ENCODE measurements at regions not wholly inside any gene's neighbourhood (a gene's known extent, or its start where the extent isn't known, plus 50 kb on each side); places are given as distances from the start of the nearest gene placed in this dataset.

DNA sequence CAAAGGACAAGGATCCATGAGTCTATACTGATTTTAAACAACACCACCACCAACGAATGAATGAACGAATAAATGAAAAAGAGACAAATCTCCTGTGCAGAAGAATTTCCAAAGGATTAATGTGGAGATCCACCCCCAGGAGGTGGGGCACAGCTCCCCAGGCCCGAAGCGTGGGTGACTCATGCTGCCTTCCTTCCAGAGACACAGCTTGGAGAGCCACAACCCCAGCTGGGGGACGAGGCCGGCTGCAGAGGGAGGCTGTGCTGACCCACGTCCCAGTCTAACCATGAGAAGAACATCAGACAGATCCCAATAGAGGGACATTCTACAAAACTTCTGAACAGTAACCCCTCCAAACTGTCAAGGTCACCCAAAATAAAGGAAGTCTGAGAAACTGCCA is 557.3 kb upstream of the SALL3 start:
- H3K4me3 ChIP-seq (ENCODE audit: low read depth, low read length) = no peak overlapping the region
- TF ChIP-seq, protein P1, sequence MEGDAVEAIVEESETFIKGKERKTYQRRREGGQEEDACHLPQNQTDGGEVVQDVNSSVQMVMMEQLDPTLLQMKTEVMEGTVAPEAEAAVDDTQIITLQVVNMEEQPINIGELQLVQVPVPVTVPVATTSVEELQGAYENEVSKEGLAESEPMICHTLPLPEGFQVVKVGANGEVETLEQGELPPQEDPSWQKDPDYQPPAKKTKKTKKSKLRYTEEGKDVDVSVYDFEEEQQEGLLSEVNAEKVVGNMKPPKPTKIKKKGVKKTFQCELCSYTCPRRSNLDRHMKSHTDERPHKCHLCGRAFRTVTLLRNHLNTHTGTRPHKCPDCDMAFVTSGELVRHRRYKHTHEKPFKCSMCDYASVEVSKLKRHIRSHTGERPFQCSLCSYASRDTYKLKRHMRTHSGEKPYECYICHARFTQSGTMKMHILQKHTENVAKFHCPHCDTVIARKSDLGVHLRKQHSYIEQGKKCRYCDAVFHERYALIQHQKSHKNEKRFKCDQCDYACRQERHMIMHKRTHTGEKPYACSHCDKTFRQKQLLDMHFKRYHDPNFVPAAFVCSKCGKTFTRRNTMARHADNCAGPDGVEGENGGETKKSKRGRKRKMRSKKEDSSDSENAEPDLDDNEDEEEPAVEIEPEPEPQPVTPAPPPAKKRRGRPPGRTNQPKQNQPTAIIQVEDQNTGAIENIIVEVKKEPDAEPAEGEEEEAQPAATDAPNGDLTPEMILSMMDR (IDR thresholded peaks at IDR 0.05; ENCODE audit: borderline replicate concordance, insufficient read depth, low read depth, low read length) = no peak

DNA sequence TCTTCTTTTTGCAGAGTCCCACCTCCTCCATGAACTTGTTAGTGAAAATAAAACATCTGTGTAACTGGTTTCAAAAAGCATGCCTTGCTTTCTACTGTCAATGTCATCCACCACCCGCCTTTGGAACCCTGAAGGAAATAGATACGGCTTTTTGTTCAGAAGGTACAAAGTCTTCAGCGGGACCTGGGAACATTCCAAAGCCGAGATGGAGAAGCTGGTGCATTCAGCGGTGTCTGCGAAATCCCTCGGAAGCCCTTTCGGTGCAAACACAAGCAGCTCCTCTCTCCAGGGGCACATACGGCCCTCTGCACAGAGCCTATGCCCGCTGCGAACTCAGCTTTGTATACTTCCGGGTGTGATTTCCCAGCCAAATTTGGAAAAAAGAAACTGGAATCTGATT is 555.8 kb upstream of the SALL3 start:
- TF ChIP-seq, protein P1 (IDR thresholded peaks at IDR 0.05; ENCODE audit: borderline replicate concordance, insufficient read depth, low read depth, low read length) = no peak

DNA sequence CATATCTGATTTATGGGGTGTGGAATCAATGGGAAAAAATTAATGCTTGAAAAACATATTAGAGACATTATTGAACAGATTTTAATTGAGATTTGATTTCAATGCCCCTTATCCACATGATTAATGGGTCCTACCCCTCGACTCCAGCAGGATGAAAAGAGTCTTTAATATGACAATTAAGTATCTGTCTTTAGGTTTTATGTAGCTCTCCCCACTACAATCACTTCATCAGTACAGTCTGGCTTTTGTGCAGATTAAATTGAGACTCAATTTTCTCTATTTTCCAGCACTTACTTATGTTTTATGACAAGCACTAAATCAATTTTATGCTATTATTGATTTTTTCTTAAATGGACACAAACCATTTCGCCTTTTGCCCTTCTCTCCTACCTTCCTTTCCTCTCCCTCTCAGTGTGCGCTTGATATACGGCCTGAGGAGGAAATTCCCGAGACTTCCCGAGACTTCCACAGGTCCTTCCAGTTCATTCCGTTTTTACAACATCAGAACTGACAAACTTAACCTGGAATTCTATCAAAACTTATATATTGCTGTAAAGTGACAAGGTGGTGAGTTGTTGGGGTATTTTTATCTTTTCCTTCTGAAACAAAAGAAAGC is 555.1 kb upstream of the SALL3 start:
- TF ChIP-seq, protein P1 (IDR thresholded peaks at IDR 0.05; ENCODE audit: borderline replicate concordance, insufficient read depth, low read depth, low read length) = no peak
- no peak overlapping the region for H3K4me3 ChIP-seq (ENCODE audit: low read depth, low read length)

More for the DNA sequence above, 555.8 kb upstream of the SALL3 start:
- H3K4me3 ChIP-seq (ENCODE audit: low read depth, low read length) = no peak overlapping the region

DNA sequence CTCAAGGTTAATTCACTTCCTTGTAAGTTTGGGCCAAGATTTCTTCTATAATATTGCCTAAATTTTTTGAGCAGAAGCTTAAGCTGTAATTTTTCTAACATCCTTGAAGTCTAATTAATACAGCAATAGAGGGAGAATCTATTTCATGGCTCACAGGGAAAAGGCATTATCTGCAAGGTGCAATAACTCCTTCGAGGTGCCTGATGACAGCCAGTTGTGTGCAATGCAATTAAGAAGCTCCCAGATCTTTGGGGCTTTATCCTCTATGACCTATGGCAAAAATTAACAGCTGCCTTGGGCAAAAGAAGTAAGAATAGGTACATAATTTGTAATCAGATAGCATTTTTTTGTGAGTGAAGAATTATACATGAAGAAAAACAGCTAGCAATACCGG is 554.6 kb upstream of the SALL3 start:
- TF ChIP-seq, protein P1 (IDR thresholded peaks at IDR 0.05; ENCODE audit: borderline replicate concordance, insufficient read depth, low read depth, low read length) = no peak
- no peak overlapping the region for H3K4me3 ChIP-seq (ENCODE audit: low read depth, low read length)

DNA sequence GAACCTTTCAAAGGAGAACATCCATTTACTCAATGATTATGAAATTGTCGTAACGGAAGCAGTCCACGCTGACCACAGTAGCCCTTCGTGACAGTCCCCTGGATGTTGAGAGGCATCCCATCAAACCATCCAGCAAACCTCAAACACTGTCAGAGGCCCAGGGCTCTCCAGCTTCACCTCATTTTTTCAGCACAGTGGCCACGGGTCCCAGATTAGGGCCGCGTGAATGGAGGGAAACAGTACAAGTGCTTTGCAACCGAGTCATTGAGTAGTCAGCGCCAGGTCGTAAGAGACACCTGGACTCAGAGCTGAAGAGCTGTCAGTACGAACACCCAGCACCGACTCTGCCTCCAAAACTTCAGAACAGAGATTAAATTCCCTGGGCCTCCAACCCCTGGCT is 552.5 kb upstream of the SALL3 start:
- H3K4me3 ChIP-seq (ENCODE audit: low read depth, low read length) = no peak overlapping the region
- TF ChIP-seq, protein P1 (IDR thresholded peaks at IDR 0.05; ENCODE audit: borderline replicate concordance, insufficient read depth, low read depth, low read length) = no peak

DNA sequence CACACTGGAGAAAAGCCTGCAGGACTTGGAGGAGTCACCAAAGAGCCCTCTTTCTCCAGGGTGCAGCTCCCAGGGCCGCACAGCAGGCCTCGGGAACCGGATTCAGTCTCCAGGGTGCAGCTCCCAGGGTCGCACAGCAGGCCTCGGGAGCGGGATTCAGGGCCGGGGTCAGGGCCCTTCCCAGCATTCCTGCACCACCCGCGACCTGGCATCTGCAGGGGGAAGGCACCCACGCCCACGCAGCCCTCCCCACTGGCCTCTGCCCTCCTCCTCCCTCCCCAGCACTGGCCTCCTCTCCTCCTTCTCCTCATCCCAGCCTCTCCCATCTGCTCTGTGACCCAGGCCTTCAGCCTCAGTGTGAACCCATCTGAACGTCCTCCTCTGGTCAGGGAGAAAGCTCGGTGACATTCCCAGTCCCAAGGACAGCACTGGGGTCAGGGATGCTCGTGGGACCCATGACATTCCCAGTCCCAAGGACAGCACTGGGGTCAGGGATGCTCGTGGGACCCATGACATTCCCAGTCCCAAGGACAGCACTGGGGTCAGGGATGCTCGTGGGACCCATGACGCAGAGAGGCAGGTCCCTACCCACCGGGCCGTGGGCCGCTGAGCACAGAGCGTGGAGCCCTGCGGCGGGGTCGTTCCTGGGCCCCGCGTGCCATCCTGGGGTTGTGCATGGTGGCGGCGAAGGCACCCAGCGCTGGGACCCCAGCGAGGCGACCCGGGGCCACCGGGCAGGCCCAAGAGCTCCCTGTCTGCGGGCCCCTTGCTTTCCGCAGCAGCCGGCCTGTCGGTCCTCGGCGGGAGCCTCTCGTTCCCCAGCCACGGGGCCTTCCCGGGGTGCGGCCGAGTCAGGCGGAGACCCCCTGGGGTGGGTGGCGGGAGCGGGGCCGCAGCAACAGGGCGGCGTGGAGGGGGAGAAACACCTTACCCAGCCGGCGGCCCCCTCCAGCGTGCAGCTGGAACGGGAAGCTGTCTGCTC is 550.2 kb upstream of the SALL3 start:
- H3K4me3 ChIP-seq (ENCODE audit: low read depth, low read length) = no peak overlapping the region
- TF ChIP-seq, protein P1 (IDR thresholded peaks at IDR 0.05; ENCODE audit: borderline replicate concordance, insufficient read depth, low read depth, low read length) = no peak
